ENCODE measurements at regions not wholly inside any gene's neighbourhood (a gene's known extent, or its start where the extent isn't known, plus 50 kb on each side); places are given as distances from the start of the nearest gene placed in this dataset.

GRCh38 chr22:22986008-22986407 is 84.3 kb upstream of the GNAZ start:
- no peak for TF ChIP-seq GATA2 (IDR thresholded peaks at IDR 0.05; ENCODE audit: low read depth, low read length)
- TF ChIP-seq GATA3 (IDR thresholded peaks at IDR 0.05; ENCODE audit: low read depth, low read length), result no peak

Measured in SH-SY5Y (cell line).